B cell (primary cell): ENCODE measurements at regions not wholly inside any gene's neighbourhood (a gene's known extent, or its start where the extent isn't known, plus 50 kb on each side); places are given as distances from the start of the nearest gene placed in this dataset. TPM values are rescaled to one million over a fixed set of nuclear protein-coding genes. Genes with fewer than 3 reads are reported as not detected.

ENCODE experiments used
- ATAC-seq: fragments of 200-7000 bp; cut with Tn5 transposase; one replicate; pipeline ENCODE4 v1.10.0; 2021; ENCODE audit warnings: low read depth, mild to moderate bottlenecking, moderate number of reproducible peaks, moderate library complexity
- CTCF ChIA-PET: fragments of 350-600 bp; sonication (Branson Sonifier 250); formaldehyde crosslinking; loops from one replicate; lab custom pipeline; 2021; ENCODE audit warnings: antibody characterized with exemption, inconsistent platforms; lab: Charles Lee
- POLR2A ChIA-PET: fragments of 350-600 bp; sonication (Branson Sonifier 250); formaldehyde crosslinking; loops from one replicate; lab custom pipeline; 2021; ENCODE audit warnings: antibody characterized with exemption; lab: Charles Lee
- DNase-seq: peaks from one replicate; pipeline ENCODE4 v3.0.0; 2013
- H2AFZ ChIP-seq: 2 replicates; pipeline ENCODE4 v1.6.1; 2012; ENCODE audit warnings: mild to moderate bottlenecking, low read depth, low read length; ENCODE audit not compliant: insufficient read depth, poor library complexity, severe bottlenecking
- H3K27ac ChIP-seq, 2 donors: 1 replicate in 1 of 2; 2 replicates in 1 of 2; pipeline ENCODE4 v1.5.1; 2012 to 2013; ENCODE audit warnings: low read length in 2 of 2, mild to moderate bottlenecking in 2 of 2, moderate library complexity in 1 of 2
- H3K27me3 ChIP-seq, 4 experiments: fragments of 200-600 bp in 1 of 4; sonication (generic) in 1 of 4; replicated peaks in 1 of 4; 1 replicate in 2 of 4; 2 replicates in 2 of 4; pipeline versions ENCODE4 v1.6.1 to v1.7.0; 2013 to 2016; ENCODE audit warnings: low read length in 3 of 4, mild to moderate bottlenecking in 2 of 4, mixed read lengths in 1 of 4, moderate library complexity in 1 of 4; ENCODE audit not compliant: insufficient read depth in 4 of 4, control insufficient read depth in 3 of 4; ENCODE audit errors: control extremely low read depth in 1 of 4
- H3K36me3 ChIP-seq, 2 experiments: replicated peaks in 1 of 2; 1 replicate in 1 of 2; 2 replicates in 1 of 2; pipeline versions ENCODE4 v1.6.1 to v1.7.1; 2013; ENCODE audit warnings: low read length in 1 of 2; ENCODE audit not compliant: insufficient read depth in 2 of 2, control insufficient read depth in 1 of 2; ENCODE audit errors: control extremely low read depth in 1 of 2, extremely low read depth in 1 of 2
- H3K4me1 ChIP-seq, 2 donors: fragments of 200-600 bp in 1 of 2; sonication (generic) in 1 of 2; 1 replicate in 1 of 2; 2 replicates in 1 of 2; pipeline versions ENCODE4 v1.5.1 to v1.6.1; 2013 to 2017; ENCODE audit warnings: low read length in 2 of 2; ENCODE audit not compliant: control insufficient read depth in 2 of 2, insufficient read depth in 2 of 2
- H3K4me2 ChIP-seq: replicated peaks from 2 replicates; pipeline ENCODE3; 2012; ENCODE audit warnings: mild to moderate bottlenecking, low read depth, low read length; ENCODE audit not compliant: poor library complexity, severe bottlenecking
- H3K4me3 ChIP-seq, 5 experiments: fragments of 200-600 bp in 1 of 5; sonication (generic) in 1 of 5; 1 replicate in 3 of 5; 2 replicates in 2 of 5; pipeline versions ENCODE4 v1.5.1 to v1.7.0; 2011 to 2016; ENCODE audit warnings: low read length in 4 of 5, mild to moderate bottlenecking in 4 of 5, low read depth in 2 of 5, control low read depth in 1 of 5, moderate library complexity in 1 of 5; ENCODE audit not compliant: insufficient read depth in 1 of 5; ENCODE audit errors: control extremely low read depth in 1 of 5, extremely low read depth in 1 of 5
- H3K79me2 ChIP-seq: fragments of 200-600 bp; sonication (generic); one replicate; pipeline ENCODE4 v1.6.0; 2016; ENCODE audit warnings: low read length; ENCODE audit not compliant: control insufficient read depth, insufficient read depth
- H3K9ac ChIP-seq: fragments of 200-600 bp; sonication (generic); 2 replicates; pipeline ENCODE4 v1.6.1; 2017; ENCODE audit warnings: mild to moderate bottlenecking, low read length, moderate library complexity
- H3K9me3 ChIP-seq, 3 donors: one replicate each; pipeline versions ENCODE4 v1.6.1 to v1.7.1; 2013; ENCODE audit warnings: low read length in 2 of 3; ENCODE audit not compliant: control insufficient read depth in 2 of 3, insufficient read depth in 1 of 3; ENCODE audit errors: control extremely low read depth in 1 of 3
- H4K20me1 ChIP-seq: 2 replicates; pipeline ENCODE4 v1.6.0; 2012; ENCODE audit warnings: mild to moderate bottlenecking, low read length; ENCODE audit not compliant: insufficient read depth, control insufficient read depth, poor library complexity, severe bottlenecking
- H3K27ac Mint-ChIP-seq: one replicate; pipeline ENCODE4 v1.8.0; 2021; ENCODE audit warnings: mixed read lengths
- H3K27me3 Mint-ChIP-seq: one replicate; pipeline ENCODE4 v1.8.0; 2021; ENCODE audit warnings: mixed read lengths
- H3K4me1 Mint-ChIP-seq: one replicate; pipeline ENCODE4 v1.8.0; 2021; ENCODE audit warnings: mixed read lengths
- H3K4me3 Mint-ChIP-seq: one replicate; pipeline ENCODE4 v1.8.0; 2021; ENCODE audit warnings: mixed read lengths
- H3K9me3 Mint-ChIP-seq: one replicate; pipeline ENCODE4 v1.8.0; 2022; ENCODE audit warnings: mixed read lengths; ENCODE audit not compliant: insufficient read depth
- CTCF ChIP-seq: fragments of 200-600 bp; IDR thresholded peaks from one replicate; pipeline ENCODE4 v1.8.0; 2022; ENCODE audit warnings: antibody characterized with exemption, mild to moderate bottlenecking
- EZH2 ChIP-seq: IDR thresholded peaks from 2 replicates; pipeline ENCODE4 v1.6.1; 2012; ENCODE audit warnings: borderline replicate concordance, low read depth, mild to moderate bottlenecking, moderate library complexity, low read length; ENCODE audit not compliant: insufficient read depth, poor library complexity, severe bottlenecking
- WGBS: methylation state at CpG from one replicate; pipeline ENCODE4 v1.1.5; 2013; ENCODE audit warnings: missing lambda C conversion rate; ENCODE audit not compliant: insufficient coverage; 5-methylcytosine and 5-hydroxymethylcytosine counted together
- intact Hi-C: fragments of 100-400 bp; cut with micrococcal nuclease; formaldehyde crosslinking; loops from one replicate; pipeline ENCODE4 v1.10.0; 2022
- small RNA-seq: library from RNA; depleted of rRNA; stranded (forward); fragments of <200 nt; gene quantifications from one replicate; pipeline ENCODE3, GENCODE V24; 2012; ENCODE audit warnings: low replicate concordance, low read depth; ENCODE audit not compliant: insufficient read length

GRCh38 chr15:79140846-79141570 lies 50.4 kb upstream of the RASGRF1 start:
- Histone ChIP-seq H4K20me1 (no peaks in the 10 kb centered on the region), H3K79me2 (no peaks in the 10 kb centered on the region), H3K4me2 (no peak overlapping the region), H3K36me3 (no peaks in the 10 kb centered on the region), H3K27me3 (peaks cover 0 to 10% (median 3%) of the 10 kb centered on the region in 4 experiments), H3K27ac (no peak overlapping the region), H3K9ac (no peak overlapping the region), H3K4me1 (no peaks in the 10 kb centered on the region), H3K9me3 (peaks cover 3 to 25% (median 9%) of the 10 kb centered on the region in 3 donors), H3K4me3 (no peak overlapping the region), H2AFZ (no peak overlapping the region)
- Mint-ChIP-seq H3K27ac (no peak overlapping the region), H3K4me3 (no peak overlapping the region), H3K4me1 (no peaks in the 10 kb centered on the region), H3K9me3 (peaks cover 14% of the 10 kb centered on the region), H3K27me3 (peaks cover 41% of the 10 kb centered on the region)
- ChIA-PET CTCF (no interaction called here), POLR2A (no interaction called here)
- TF ChIP-seq CTCF: no peak
- no peak for TF ChIP-seq EZH2
- ATAC-seq (no peak), DNase-seq (no peak)
- intact Hi-C loops: no loop called here
- WGBS: 80% methylated on average over 1 of the region's 1 CpG

Small RNAs in the stretch of these regions (small RNA-seq; reads per million reads assigned to genes)
- gene MIR184: not detected
